Psoas muscle (tissue), 7 donors: ENCODE measurements at regions not wholly inside any gene's neighbourhood (a gene's known extent, or its start where the extent isn't known, plus 50 kb on each side); places are given as distances from the start of the nearest gene placed in this dataset.

ENCODE experiments used
- ATAC-seq, 4 donors: fragments of 200-7000 bp; cut with Tn5 transposase; one replicate each; pipeline ENCODE4 v1.9.1; 2020; ENCODE audit warnings: moderate library complexity in 3 of 4, mild to moderate bottlenecking in 2 of 4
- DNase-seq, 2 donors: peaks; one replicate each; pipeline ENCODE4 v3.0.0-alpha.2; 2020
- H3K27ac ChIP-seq: fragments of 200-600 bp; one replicate; pipeline ENCODE4 v1.8.0; 2022
- H3K27me3 ChIP-seq, 3 donors: fragments of 200-600 bp in 1 of 3; one replicate each; pipeline versions ENCODE4 v1.6.1 to v1.8.0; 2013 to 2022; ENCODE audit warnings: low read length in 2 of 3, mild to moderate bottlenecking in 2 of 3, moderate library complexity in 1 of 3; ENCODE audit not compliant: insufficient read depth in 3 of 3
- H3K36me3 ChIP-seq, 2 donors: fragments of 200-600 bp in 1 of 2; one replicate each; pipeline versions ENCODE4 v1.6.1 to v1.8.0; 2013 to 2022; ENCODE audit warnings: low read depth in 1 of 2, mild to moderate bottlenecking in 1 of 2, moderate library complexity in 1 of 2; ENCODE audit not compliant: insufficient read depth in 1 of 2
- H3K4me1 ChIP-seq: fragments of 200-600 bp; one replicate; pipeline ENCODE4 v1.8.0; 2022
- H3K4me3 ChIP-seq: fragments of 200-600 bp; one replicate; pipeline ENCODE4 v1.8.0; 2022; ENCODE audit warnings: mild to moderate bottlenecking
- H3K9me3 ChIP-seq: fragments of 200-600 bp; one replicate; pipeline ENCODE4 v1.8.0; 2022
- WGBS, 3 donors: extraction: QIAGEN DNeasy Blood & Tissue Kit; methylation state at CpG; one replicate each; pipeline versions ENCODE4 v1.1.6 to v1.1.7; 2013; 5-methylcytosine and 5-hydroxymethylcytosine counted together
- intact Hi-C, 2 donors: fragments of 100-400 bp; cut with DNase I; formaldehyde crosslinking; loops; one replicate each; pipeline versions ENCODE4 v1.11.0 to v1.14.2; 2022
- TF ChIP-seq, protein P1 (sequence below): fragments of 200-600 bp; IDR thresholded peaks from one replicate; pipeline ENCODE4 v1.8.0; 2022; ENCODE audit warnings: antibody characterized with exemption
- donor health status: healthy with polysubstance abuse.
- donor health status: DM: no; HTN: no; CAD: no; lungs with moderate emphysema.
- donor health status: Bipolar disorder and iron deficiency.
- donor health status: healthy.
- donor health status: DM: yes; HTN: yes; CAD: no.
- donor health status: DM: no; HTN: no; CAD: no.
- donor health status: DM: yes; HTN: yes; CAD: no.

DNA sequence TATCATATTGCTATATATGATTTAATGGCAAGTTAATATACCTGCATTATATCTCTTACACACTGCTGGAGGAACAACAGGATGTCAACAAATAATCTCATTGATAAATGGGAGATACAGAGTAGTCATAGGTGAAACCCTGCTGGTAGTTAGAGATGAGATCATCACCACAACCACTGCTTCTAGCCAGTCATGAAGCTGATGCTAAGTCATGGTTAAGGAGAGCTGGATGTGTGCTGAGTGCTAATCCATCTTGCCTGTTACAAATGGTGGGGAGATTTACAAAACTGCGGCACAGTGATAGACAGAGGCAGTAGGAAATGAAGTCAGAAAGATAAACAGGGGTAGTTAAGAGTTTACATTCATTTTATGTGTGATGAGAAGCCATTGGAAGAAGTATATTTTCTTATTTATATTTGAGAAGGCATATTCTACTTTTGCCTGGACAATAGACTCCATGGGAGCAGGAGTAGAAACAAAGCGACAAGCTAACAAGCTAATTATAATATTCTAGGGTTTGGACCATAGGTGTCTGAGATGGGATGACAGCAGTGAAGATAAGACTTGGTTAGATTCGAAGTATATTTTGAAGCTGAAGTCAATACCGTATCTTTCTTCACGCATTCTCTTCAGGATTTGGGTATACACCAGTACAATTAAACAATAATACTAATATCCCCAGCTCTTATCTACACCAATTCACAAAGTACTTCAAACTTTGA is 78.0 kb upstream of the TRPC4 start:
- intact Hi-C loops, result no loop called here
- TF ChIP-seq, protein P1, sequence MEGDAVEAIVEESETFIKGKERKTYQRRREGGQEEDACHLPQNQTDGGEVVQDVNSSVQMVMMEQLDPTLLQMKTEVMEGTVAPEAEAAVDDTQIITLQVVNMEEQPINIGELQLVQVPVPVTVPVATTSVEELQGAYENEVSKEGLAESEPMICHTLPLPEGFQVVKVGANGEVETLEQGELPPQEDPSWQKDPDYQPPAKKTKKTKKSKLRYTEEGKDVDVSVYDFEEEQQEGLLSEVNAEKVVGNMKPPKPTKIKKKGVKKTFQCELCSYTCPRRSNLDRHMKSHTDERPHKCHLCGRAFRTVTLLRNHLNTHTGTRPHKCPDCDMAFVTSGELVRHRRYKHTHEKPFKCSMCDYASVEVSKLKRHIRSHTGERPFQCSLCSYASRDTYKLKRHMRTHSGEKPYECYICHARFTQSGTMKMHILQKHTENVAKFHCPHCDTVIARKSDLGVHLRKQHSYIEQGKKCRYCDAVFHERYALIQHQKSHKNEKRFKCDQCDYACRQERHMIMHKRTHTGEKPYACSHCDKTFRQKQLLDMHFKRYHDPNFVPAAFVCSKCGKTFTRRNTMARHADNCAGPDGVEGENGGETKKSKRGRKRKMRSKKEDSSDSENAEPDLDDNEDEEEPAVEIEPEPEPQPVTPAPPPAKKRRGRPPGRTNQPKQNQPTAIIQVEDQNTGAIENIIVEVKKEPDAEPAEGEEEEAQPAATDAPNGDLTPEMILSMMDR, result no peak
- 92 to 93% (median 92%) methylated on average over 5 of the region's 5 CpGs for WGBS, 3 donors
- DNase-seq, result no peak
- Histone ChIP-seq H3K36me3 (no peaks in the 10 kb centered on the region), H3K4me3 (no peak overlapping the region), H3K27me3 (no peaks in the 10 kb centered on the region), H3K9me3 (no peaks in the 10 kb centered on the region), H3K4me1 (no peaks in the 10 kb centered on the region), H3K27ac (no peak overlapping the region)
- no peak for ATAC-seq

DNA sequence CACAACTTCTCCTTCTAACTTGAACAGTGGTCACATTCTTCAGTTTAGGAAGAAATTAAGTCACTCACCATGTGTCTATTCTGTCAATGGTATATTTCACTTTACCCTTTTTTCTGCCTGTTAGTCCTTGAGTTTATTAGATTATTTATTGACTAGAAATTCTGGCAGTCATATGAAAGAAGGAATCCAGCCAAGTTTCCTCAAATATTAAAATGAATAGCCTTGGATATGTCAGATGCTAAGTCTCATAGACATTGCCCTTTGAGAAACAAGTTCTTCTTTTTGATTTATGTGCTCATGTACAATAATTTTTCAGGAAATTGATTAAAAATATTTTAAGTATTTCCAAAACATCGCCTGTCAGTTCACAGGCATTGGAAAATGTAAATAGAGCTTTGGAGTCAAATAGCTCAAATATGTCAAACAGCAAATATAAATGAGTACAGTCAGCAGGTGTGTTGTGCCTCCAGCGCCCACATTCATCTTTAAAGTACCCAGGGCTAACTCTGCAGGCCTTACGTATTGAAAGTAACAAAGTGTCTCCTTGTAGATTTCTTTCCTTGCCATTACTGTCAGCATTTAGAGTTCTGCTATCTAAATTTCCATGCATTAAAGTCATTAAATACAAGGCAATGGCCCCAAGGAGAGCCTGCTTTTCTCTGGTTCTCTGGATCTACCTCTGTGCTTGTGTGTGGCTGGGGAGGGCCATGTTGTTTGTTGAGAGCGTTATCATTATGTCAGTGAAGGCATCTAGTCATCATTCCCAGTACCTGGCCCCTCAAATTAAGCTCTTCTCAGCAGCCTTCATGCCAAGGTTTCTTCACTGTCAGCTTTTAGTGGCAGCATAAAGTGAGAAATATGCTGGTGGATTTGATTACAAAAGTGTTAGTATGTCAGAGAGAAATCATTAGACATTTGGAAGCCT is 76.3 kb upstream of the TRPC4 start:
- Histone ChIP-seq H3K27me3 (no peaks in the 10 kb centered on the region), H3K9me3 (no peaks in the 10 kb centered on the region), H3K4me1 (no peaks in the 10 kb centered on the region), H3K27ac (no peak overlapping the region), H3K4me3 (no peak overlapping the region), H3K36me3 (no peaks in the 10 kb centered on the region)
- no peak for DNase-seq
- ATAC-seq, result no peak
- TF ChIP-seq, protein P1, result no peak
- intact Hi-C loops, result no loop called here
- 67 to 70% (median 70%) methylated on average over 4 of the region's 4 CpGs for WGBS, 3 donors

DNA sequence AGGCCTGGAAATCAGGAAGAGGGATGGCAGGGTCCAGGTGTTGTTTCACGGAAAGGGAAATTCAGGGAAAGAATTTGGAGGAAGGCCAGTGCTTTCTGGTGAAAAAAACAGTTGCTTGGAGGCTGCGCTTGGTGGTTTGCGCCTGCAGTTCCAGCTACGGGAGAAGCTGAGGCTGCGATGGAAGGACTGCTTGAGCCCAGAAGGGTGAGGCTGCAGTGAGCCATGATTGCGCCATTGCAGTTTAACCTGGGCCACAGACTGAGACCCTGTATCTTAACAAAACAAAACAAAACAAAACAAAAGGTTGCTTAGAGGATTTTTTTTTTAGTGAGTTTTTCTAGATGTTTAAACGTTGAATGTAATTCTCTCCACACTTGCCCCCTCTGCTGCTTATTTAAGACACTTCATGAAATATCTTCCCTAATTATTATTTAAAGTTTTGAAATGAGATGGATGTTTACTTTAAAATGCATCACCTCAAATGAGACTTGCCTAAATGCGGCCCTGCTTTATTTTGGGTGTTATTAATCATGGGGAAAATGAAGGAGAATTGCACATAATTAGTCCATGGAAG is 75.4 kb upstream of the TRPC4 start:
- Histone ChIP-seq H3K36me3 (no peaks in the 10 kb centered on the region), H3K4me3 (no peak overlapping the region), H3K27ac (no peak overlapping the region), H3K4me1 (no peaks in the 10 kb centered on the region), H3K9me3 (no peaks in the 10 kb centered on the region), H3K27me3 (no peaks in the 10 kb centered on the region)
- DNase-seq, result no peak
- TF ChIP-seq, protein P1, result no peak
- intact Hi-C loops, result no loop called here
- no peak for ATAC-seq
- WGBS, 3 donors, result 73 to 82% (median 75%) methylated on average over 8 of the region's 8 CpGs

DNA sequence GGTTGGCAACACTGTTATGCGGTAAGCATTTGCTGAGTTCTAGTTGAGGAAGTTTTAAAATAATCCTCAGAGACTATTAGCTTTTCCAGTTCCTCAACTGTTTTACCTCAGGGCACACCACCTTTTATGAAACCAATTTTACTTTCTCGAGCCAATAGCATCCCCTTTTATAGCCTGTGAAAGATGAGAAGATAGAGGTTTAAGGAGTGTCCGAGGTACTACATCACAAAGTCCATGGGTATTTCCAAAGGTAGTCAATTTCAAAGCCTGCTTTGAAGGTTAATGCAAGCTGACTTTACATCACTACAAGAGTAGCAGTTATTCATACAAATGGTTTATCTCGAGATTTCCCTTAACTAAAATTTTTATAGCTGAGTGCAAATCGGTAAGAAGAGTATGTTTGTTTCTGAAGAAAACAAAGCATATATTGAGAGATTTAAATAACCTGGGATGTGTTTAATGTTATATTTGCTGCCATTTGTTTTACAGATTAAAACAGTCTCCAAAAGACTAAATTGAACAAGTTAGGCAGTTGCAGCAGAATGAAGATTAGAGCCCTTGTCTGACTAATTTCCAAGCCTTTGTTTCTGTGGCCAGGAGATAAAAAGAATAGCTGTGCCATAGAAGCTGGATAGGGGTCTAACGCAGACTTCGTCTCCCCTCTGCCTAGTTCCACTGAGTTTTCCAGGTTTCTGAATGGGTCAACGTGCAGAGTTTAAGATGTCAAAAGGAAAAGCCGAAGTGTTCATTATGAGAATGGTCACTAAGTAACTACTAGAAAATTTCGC is 74.7 kb upstream of the TRPC4 start:
- no peak for ATAC-seq
- Histone ChIP-seq H3K27ac (no peak overlapping the region), H3K36me3 (no peaks in the 10 kb centered on the region), H3K4me3 (no peak overlapping the region), H3K9me3 (no peaks in the 10 kb centered on the region), H3K4me1 (no peaks in the 10 kb centered on the region), H3K27me3 (no peaks in the 10 kb centered on the region)
- WGBS, 3 donors, result 74 to 75% (median 75%) methylated on average over 10 of the region's 10 CpGs
- DNase-seq, result no peak
- TF ChIP-seq, protein P1, result no peak
- intact Hi-C loops, result no loop called here
